ENCODE measurements at regions not wholly inside any gene's neighbourhood (a gene's known extent, or its start where the extent isn't known, plus 50 kb on each side); places are given as distances from the start of the nearest gene placed in this dataset.

- no peak for TF ChIP-seq TAF1 (IDR thresholded peaks at IDR 0.05; ENCODE audit: borderline replicate concordance, insufficient read depth, low read length)
- no peak for TF ChIP-seq FOXP2 (optimal IDR thresholded peaks at IDR 0.05; ENCODE audit: borderline replicate concordance, extremely low read depth, extremely low read length, insufficient read depth)
- no peak for TF ChIP-seq SIN3A (IDR thresholded peaks at IDR 0.05; ENCODE audit: borderline replicate concordance, insufficient read depth, low read length)
- no peak for TF ChIP-seq REST (IDR thresholded peaks at IDR 0.05; ENCODE audit: insufficient read depth in 1 of 2, low read depth in 2 of 2, low read length in 2 of 2)
- no peak for TF ChIP-seq POLR2AphosphoS5 (IDR thresholded peaks at IDR 0.05; ENCODE audit: low read depth, low read length)
Observed at GRCh38 chr6:43879722-43880121, 109.7 kb downstream of the VEGFA start.

GRCh38 chr6:43878823-43879495, 108.9 kb downstream of the VEGFA start:
- TF ChIP-seq FOXP2 (optimal IDR thresholded peaks at IDR 0.05; ENCODE audit: borderline replicate concordance, extremely low read depth, extremely low read length, insufficient read depth) (no peak), POLR2AphosphoS5 (IDR thresholded peaks at IDR 0.05; ENCODE audit: low read depth, low read length) (no peak), REST (IDR thresholded peaks at IDR 0.05; ENCODE audit: insufficient read depth in 1 of 2, low read depth in 2 of 2, low read length in 2 of 2) (no peak), SIN3A (IDR thresholded peaks at IDR 0.05; ENCODE audit: borderline replicate concordance, insufficient read depth, low read length) (no peak), TAF1 (IDR thresholded peaks at IDR 0.05; ENCODE audit: borderline replicate concordance, insufficient read depth, low read length) (no peak)

- TF ChIP-seq TAF1 (IDR thresholded peaks at IDR 0.05; ENCODE audit: borderline replicate concordance, insufficient read depth, low read length) (no peak), FOXP2 (optimal IDR thresholded peaks at IDR 0.05; ENCODE audit: borderline replicate concordance, extremely low read depth, extremely low read length, insufficient read depth) (no peak), SIN3A (IDR thresholded peaks at IDR 0.05; ENCODE audit: borderline replicate concordance, insufficient read depth, low read length) (no peak), REST (IDR thresholded peaks at IDR 0.05; ENCODE audit: insufficient read depth in 1 of 2, low read depth in 2 of 2, low read length in 2 of 2) (no peak), POLR2AphosphoS5 (IDR thresholded peaks at IDR 0.05; ENCODE audit: low read depth, low read length) (no peak)
Observed at GRCh38 chr6:43878127-43878634, 108.2 kb downstream of the VEGFA start.

GRCh38 chr6:43877463-43878126, 107.6 kb downstream of the VEGFA start:
- TF ChIP-seq POLR2AphosphoS5 (IDR thresholded peaks at IDR 0.05; ENCODE audit: low read depth, low read length) (no peak), SIN3A (IDR thresholded peaks at IDR 0.05; ENCODE audit: borderline replicate concordance, insufficient read depth, low read length) (no peak), REST (IDR thresholded peaks at IDR 0.05; ENCODE audit: insufficient read depth in 1 of 2, low read depth in 2 of 2, low read length in 2 of 2) (no peak), TAF1 (IDR thresholded peaks at IDR 0.05; ENCODE audit: borderline replicate concordance, insufficient read depth, low read length) (no peak), FOXP2 (optimal IDR thresholded peaks at IDR 0.05; ENCODE audit: borderline replicate concordance, extremely low read depth, extremely low read length, insufficient read depth) (no peak)

All from PFSK-1 (cell line).